K562 (cell line): ENCODE measurements at regions not wholly inside any gene's neighbourhood (a gene's known extent, or its start where the extent isn't known, plus 50 kb on each side); places are given as distances from the start of the nearest gene placed in this dataset.

Experiments used
- E2F3 ChIP-seq: fragments of 250-450 bp; sonication (Bioruptor Pico); IDR thresholded peaks from 2 replicates; pipeline ENCODE4 v1.4.0; 2020; ENCODE audit warnings: mild to moderate bottlenecking
- JUNB ChIP-seq: fragments of 450-650 bp; formaldehyde crosslinking; conservative IDR thresholded peaks from 2 replicates; pipeline ENCODE4 v1.4.0; 2020; ENCODE audit warnings: mild to moderate bottlenecking
- ZNF174 ChIP-seq: fragments of 250-450 bp; sonication (Bioruptor Pico); IDR thresholded peaks from 2 replicates; pipeline ENCODE4 v1.4.0; 2020; ENCODE audit warnings: mild to moderate bottlenecking
- ZNF445 ChIP-seq: fragments of 250-450 bp; sonication (Bioruptor Pico); IDR thresholded peaks from 2 replicates; pipeline ENCODE4 v1.4.0; 2020; ENCODE audit warnings: low read depth, mild to moderate bottlenecking, moderate library complexity
- TF ChIP-seq, protein P1 (sequence below): fragments of 450-650 bp; IDR thresholded peaks from 2 replicates; pipeline ENCODE4 v1.6.1; 2017; ENCODE audit warnings: mild to moderate bottlenecking, moderate library complexity

DNA sequence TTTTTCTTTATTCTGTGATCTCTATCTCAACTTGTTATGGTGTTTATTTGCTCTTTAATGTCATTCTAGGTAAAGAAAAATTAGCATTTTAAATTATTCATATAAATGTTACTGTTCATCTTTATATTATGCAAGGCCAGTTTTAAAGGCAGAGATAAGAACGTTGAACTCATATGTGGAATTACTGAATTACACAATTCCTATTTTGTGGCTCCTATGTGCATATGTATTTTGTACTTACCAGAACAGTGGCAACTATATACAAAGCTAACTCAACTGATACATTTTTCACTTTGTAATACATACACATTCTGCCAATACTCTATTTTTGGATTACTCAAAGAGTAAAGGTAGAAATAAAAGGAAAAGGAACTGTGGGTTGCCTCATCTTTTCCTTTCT, 533.2 kb upstream of the NR3C2 start:
- TF ChIP-seq ZNF445 (CRISPR knock-in tag): no peak
- no peak for TF ChIP-seq ZNF174 (CRISPR knock-in tag)
- TF ChIP-seq, protein P1, sequence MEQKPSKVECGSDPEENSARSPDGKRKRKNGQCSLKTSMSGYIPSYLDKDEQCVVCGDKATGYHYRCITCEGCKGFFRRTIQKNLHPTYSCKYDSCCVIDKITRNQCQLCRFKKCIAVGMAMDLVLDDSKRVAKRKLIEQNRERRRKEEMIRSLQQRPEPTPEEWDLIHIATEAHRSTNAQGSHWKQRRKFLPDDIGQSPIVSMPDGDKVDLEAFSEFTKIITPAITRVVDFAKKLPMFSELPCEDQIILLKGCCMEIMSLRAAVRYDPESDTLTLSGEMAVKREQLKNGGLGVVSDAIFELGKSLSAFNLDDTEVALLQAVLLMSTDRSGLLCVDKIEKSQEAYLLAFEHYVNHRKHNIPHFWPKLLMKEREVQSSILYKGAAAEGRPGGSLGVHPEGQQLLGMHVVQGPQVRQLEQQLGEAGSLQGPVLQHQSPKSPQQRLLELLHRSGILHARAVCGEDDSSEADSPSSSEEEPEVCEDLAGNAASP: no peak
- no peak for TF ChIP-seq E2F3 (CRISPR knock-in tag)
- TF ChIP-seq JUNB (CRISPR knock-in tag): no peak
